HUES48 (cell line): ENCODE measurements at regions not wholly inside any gene's neighbourhood (a gene's known extent, or its start where the extent isn't known, plus 50 kb on each side); places are given as distances from the start of the nearest gene placed in this dataset.

ENCODE experiments used
- H3K27ac ChIP-seq: one replicate; pipeline ENCODE4 v1.7.0; 2013; ENCODE audit warnings: low read depth, low read length, inconsistent platforms
- H3K27me3 ChIP-seq: 2 replicates; pipeline ENCODE4 v1.6.1; 2013; ENCODE audit warnings: mild to moderate bottlenecking, low read length; ENCODE audit not compliant: control insufficient read depth, insufficient read depth
- H3K36me3 ChIP-seq: 2 replicates; pipeline ENCODE4 v1.6.1; 2013; ENCODE audit warnings: low read length; ENCODE audit not compliant: control insufficient read depth, insufficient read depth
- H3K4me1 ChIP-seq: 2 replicates; pipeline ENCODE4 v1.6.1; 2013; ENCODE audit warnings: mild to moderate bottlenecking, low read length; ENCODE audit not compliant: control insufficient read depth, insufficient read depth
- H3K4me3 ChIP-seq: 2 replicates; pipeline ENCODE4 v1.5.1; 2013; ENCODE audit warnings: mild to moderate bottlenecking, low read depth, low read length
- H3K9ac ChIP-seq: 2 replicates; pipeline ENCODE4 v1.6.1; 2013; ENCODE audit warnings: mild to moderate bottlenecking, low read depth, low read length, moderate library complexity
- H3K9me3 ChIP-seq: 2 replicates; pipeline ENCODE4 v1.6.1; 2013; ENCODE audit warnings: low read length; ENCODE audit not compliant: control insufficient read depth, insufficient read depth

DNA sequence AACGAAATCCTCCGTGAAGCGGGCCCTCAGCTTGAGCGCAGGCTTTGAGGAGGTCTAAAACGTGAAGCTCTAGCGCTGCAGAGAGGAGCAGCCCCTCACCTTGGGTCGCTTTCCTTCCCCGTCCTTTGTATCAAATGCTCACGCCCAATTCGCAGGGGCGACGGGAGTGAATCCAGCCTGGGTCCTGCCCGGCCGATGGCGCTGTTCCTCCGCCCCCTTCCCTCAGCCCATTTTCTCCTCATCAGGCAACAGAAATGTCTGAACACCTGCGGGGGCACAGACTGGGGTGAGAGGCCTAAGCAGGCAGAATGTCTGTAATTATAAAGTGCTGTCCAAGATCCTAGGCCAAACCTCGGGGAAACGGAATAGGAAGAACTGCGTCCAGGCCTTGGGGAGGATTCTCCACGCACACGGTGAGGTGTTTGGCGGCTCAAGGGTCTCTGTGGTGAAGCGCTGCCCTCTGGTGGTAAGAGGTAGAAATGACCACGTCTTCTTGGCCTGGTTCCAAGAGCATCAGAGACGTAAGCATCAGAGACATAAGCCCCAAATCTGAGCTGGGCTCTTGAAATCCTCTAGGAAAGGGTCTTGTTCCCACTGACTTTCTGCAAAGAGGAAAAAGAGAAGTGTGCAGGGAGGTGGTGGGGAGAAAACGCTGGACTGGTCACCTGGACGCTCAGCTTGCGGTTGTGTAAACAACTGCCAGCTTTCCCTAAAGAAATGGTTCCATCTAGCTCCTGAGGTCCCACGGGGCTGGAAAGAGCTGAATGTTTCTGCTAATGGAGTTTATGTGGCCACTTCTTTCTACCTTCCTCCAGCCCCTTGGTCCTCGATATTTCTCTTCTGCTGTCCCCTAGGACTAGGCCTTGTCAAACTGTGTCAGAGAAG is 92.1 kb upstream of the CD53 start:
- peaks cover 24% of the 10 kb centered on the region for H3K27me3 ChIP-seq
- H3K36me3 ChIP-seq, result no peaks in the 10 kb centered on the region
- H3K9ac ChIP-seq, result no peak overlapping the region
- H3K9me3 ChIP-seq, result no peaks in the 10 kb centered on the region
- H3K4me1 ChIP-seq, result no peaks in the 10 kb centered on the region
- H3K27ac ChIP-seq, result no peak overlapping the region
- peak overlapping the region; percentile 69 for H3K4me3 ChIP-seq

DNA sequence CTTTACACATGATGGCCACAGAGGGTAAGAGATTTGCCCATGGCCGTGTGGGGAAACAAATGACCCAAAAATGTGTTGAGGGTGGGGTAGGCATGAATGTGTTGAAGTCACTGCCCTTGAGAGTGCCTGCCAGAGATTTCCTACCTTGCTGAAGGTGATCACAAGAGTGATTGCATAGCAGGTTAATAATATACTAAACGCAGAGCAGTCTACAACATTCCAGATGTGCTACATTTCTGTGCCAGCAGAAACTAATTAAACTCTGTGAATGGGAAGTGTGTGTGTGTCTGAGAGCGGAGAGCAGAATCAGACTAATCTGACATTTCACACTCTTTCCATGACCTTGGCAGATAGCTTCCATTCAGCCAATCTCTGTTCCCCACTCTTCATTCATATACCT is 93.3 kb upstream of the CD53 start:
- Histone ChIP-seq H3K9me3 (no peaks in the 10 kb centered on the region), H3K36me3 (no peaks in the 10 kb centered on the region), H3K4me1 (no peaks in the 10 kb centered on the region), H3K9ac (no peak overlapping the region), H3K4me3 (no peak overlapping the region), H3K27ac (no peak overlapping the region), H3K27me3 (peaks cover 24% of the 10 kb centered on the region)

DNA sequence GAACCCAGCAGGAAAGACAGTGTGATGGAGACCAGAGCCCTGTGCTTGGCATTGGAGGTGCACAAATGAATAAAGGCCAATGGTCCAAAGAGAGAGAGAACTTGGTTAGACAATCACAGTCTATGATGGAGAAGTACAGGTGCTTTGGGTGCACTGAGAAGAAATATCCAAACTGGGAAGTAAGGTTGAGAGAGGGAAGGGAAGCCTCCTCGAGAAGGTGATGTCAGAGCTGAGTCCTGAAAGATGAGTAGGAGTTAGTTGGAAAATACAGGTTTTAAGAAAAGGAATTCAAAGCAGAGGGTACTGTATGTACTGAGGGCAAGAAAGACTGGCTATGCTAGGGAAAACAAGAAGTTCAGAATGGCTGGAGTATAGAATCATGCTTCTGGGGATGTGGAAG is 94.1 kb upstream of the CD53 start:
- Histone ChIP-seq H3K27me3 (peaks cover 24% of the 10 kb centered on the region), H3K9me3 (no peaks in the 10 kb centered on the region), H3K9ac (no peak overlapping the region), H3K36me3 (no peaks in the 10 kb centered on the region), H3K4me1 (no peaks in the 10 kb centered on the region), H3K4me3 (no peak overlapping the region), H3K27ac (no peak overlapping the region)

DNA sequence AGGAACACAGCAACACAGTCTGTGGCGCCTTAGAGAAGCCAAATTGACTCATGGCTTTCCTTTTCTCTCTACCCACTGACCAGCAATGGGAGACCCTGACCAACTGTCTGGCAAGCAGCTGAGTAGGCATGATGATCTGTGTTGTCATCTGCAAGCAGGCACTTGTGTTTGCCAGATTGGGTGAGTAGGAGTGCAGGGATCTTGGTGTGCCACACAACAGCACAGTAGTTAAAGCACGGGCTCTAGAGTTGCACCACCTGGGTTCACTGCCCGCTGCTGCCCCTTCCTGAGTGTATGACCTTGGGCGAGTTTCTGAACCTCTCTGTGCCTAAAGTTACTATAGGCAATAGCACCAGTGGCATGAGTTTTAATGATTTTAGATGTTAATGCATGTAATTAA is 95.7 kb upstream of the CD53 start:
- Histone ChIP-seq H3K4me1 (no peaks in the 10 kb centered on the region), H3K27me3 (peaks cover 24% of the 10 kb centered on the region), H3K36me3 (no peaks in the 10 kb centered on the region), H3K4me3 (no peak overlapping the region), H3K9me3 (peaks cover 2% of the 10 kb centered on the region; the same call in 1 of the 2 replicates), H3K9ac (no peak overlapping the region), H3K27ac (no peak overlapping the region)

DNA sequence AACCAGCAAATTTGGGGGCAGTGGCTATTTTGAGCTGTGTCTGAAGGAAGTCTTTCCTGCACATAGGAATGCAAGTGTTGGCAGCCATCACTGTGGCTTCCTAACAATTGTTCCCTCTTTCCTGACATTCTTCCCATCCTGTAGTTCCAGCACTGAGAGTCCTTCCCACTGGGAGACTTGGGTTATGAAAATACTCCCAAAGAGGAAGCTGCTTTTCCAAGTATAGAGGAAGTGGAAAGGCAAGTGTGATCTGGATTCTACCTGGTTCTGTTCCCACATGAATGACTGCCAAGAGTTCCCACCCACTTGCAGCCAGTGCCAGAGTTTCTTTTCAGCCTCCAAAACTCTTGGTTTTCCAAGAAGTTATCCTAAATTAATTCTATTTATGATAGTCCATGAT is 98.5 kb upstream of the CD53 start:
- Histone ChIP-seq H3K4me3 (no peak overlapping the region), H3K36me3 (no peaks in the 10 kb centered on the region), H3K27me3 (peaks cover 11% of the 10 kb centered on the region; the same call in 1 of the 2 replicates), H3K4me1 (no peaks in the 10 kb centered on the region), H3K9me3 (peaks cover 5% of the 10 kb centered on the region; the same call in 1 of the 2 replicates), H3K27ac (no peak overlapping the region), H3K9ac (no peak overlapping the region)

DNA sequence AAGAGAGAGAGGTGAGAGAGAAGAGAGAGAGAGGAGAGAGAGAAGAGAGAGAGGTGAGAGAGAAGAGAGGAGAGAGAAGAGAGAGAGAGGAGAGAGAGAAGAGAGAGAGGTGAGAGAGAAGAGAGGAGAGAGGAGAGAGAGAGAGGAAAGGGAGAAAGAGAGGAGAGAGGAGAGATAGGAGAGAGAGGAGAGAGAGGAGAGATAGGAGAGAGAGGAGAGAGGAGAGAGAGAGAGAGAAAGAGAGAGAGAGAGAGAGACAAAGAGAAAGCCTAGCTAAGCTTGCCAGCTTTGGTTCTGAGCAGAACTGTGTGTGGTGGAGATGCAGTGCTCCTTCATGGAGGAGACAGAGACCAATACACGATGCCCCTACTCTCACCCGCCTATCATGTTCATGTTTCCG is 99.1 kb upstream of the KCNA3 start:
- H3K9me3 ChIP-seq, result peaks cover 5% of the 10 kb centered on the region; the same call in 1 of the 2 replicates
- H3K27ac ChIP-seq, result no peak overlapping the region
- no peak overlapping the region for H3K9ac ChIP-seq

DNA sequence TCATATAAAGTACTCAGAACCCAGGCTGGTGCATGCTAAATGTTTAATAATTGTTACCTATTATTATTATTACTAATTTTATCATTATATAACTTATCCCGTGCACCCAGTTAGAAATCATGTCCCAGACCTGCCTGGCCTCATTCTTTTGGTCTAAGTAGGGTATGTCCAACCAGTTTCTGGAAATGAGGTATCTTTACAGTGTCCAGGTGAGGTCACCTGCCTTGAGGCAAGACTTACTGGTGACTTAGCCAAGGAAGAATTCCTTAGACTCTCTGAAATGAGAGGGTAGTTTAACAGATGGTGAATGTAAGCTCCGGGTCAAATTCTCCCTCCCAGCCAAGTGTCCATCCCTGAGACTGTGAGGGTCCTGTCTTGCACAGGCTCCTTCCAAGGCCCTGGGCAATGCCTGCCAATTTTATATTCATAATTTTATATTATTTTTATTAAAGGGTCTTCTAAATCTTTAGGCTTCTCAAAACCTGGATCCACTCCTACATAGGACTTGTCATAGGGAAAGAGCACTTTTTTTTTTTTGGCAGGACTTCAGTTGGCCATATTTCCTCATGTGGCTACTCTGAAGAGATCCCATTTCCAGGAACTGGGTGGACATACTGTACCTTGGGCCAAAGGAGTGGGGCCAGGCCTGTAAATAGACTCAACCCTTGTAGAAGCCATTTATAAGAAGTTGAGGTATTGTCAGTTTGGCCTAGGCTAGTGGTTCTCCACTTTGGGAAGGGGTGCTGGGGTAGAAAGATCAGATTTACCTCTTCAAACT is 96.7 kb upstream of the KCNA3 start:
- Histone ChIP-seq H3K36me3 (no peaks in the 10 kb centered on the region), H3K4me3 (no peak overlapping the region), H3K4me1 (no peaks in the 10 kb centered on the region), H3K9ac (no peak overlapping the region), H3K9me3 (peaks cover 5% of the 10 kb centered on the region; the same call in 1 of the 2 replicates), H3K27ac (no peak overlapping the region), H3K27me3 (no peaks in the 10 kb centered on the region)

More for the DNA sequence above, 99.1 kb upstream of the KCNA3 start:
- no peak overlapping the region for H3K4me3 ChIP-seq
- H3K36me3 ChIP-seq, result no peaks in the 10 kb centered on the region
- no peaks in the 10 kb centered on the region for H3K4me1 ChIP-seq
- peaks cover 7% of the 10 kb centered on the region; the same call in 1 of the 2 replicates for H3K27me3 ChIP-seq

DNA sequence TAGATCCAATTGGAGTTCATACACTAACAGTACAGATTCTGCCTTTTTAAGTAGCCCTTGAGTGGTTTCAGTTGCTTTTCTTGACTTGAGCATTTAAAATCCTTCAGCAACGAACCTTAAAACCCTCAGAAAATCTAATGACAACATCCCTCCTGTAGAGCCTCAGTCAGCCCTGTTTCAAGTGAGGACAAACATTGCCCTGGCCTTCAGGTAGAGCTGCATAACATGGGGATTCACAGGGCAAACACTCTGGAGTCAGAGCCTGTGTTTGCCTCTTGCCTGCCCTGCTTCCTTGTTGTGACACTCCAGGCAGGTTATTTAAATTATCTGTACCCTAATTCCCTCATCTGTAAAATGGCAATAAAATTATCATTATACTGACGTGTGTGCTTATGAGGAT is 96.1 kb upstream of the KCNA3 start:
- Histone ChIP-seq H3K4me1 (peaks cover 2% of the 10 kb centered on the region; the same call in 1 of the 2 replicates), H3K36me3 (no peaks in the 10 kb centered on the region), H3K27me3 (no peaks in the 10 kb centered on the region), H3K4me3 (no peak overlapping the region), H3K9ac (no peak overlapping the region), H3K27ac (no peak overlapping the region), H3K9me3 (peaks cover 5% of the 10 kb centered on the region; the same call in 1 of the 2 replicates)

DNA sequence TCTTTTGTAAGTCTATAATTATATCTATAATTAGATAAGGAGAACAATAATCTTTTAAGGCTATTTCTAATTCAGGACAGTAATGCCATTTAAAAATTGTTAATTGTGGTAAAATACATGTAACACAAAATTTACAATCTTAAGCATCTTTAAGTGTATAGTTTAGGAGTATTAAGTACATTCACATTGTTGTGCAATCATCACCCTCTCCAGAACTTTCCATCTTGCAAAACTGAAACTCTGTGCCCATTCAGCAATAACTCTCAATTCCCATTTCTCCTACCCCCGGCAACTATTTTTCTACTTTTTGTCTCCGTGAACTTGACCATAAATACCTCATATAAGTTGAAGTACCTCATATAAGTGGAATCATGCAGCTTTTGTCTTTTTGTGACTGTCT is 93.9 kb upstream of the KCNA3 start:
- peaks cover 3% of the 10 kb centered on the region; the same call in 1 of the 2 replicates for H3K4me1 ChIP-seq
- H3K27ac ChIP-seq, result no peak overlapping the region
- H3K36me3 ChIP-seq, result no peaks in the 10 kb centered on the region

DNA sequence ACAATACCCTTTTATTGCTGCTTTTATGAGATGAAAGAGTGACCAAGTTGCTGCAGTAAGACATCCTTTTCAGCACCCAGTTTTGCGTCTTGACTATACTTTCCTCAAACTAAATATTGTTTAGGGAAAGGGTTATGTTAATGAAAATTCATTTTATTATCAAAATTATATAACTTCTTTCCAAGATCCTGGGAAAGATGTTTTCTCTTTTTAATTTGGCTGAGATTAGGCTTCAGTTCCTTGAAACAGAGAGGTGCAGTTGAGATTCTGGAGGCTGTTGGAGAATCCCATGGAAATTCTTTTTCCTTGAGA is 91.6 kb upstream of the KCNA3 start:
- no peaks in the 10 kb centered on the region for H3K27me3 ChIP-seq
- H3K36me3 ChIP-seq, result no peaks in the 10 kb centered on the region
- no peak overlapping the region for H3K4me3 ChIP-seq
- peaks cover 3% of the 10 kb centered on the region; the same call in 1 of the 2 replicates for H3K4me1 ChIP-seq
- no peak overlapping the region for H3K9ac ChIP-seq
- no peaks in the 10 kb centered on the region for H3K9me3 ChIP-seq
- H3K27ac ChIP-seq, result no peak overlapping the region

More for the DNA sequence above, 93.9 kb upstream of the KCNA3 start:
- Histone ChIP-seq H3K9me3 (peaks cover 5% of the 10 kb centered on the region; the same call in 1 of the 2 replicates), H3K27me3 (no peaks in the 10 kb centered on the region), H3K4me3 (no peak overlapping the region), H3K9ac (no peak overlapping the region)
